ENCODE measurements at regions not wholly inside any gene's neighbourhood (a gene's known extent, or its start where the extent isn't known, plus 50 kb on each side); places are given as distances from the start of the nearest gene placed in this dataset.

- Histone ChIP-seq H3K4me1 (ENCODE audit: control insufficient read depth, insufficient read depth, low read length, poor library complexity, severe bottlenecking) (no peaks in the 10 kb centered on the region), H3K9me3 (ENCODE audit: control insufficient read depth, low read length) (no peaks in the 10 kb centered on the region), H3K36me3 (ENCODE audit: control insufficient read depth, insufficient read depth, low read length) (no peaks in the 10 kb centered on the region), H3K27ac (ENCODE audit: low read depth, low read length, severe bottlenecking) (no peak overlapping the region), H3K4me3 (ENCODE audit: extremely low read depth, insufficient read depth, low read length, poor library complexity, severe bottlenecking) (no peak overlapping the region)
- 87 to 92% methylated on average over 10 to 11 of the region's 11 CpGs for WGBS, 2 experiments (ENCODE audit: insufficient coverage in 2 of 2)
These were observed 547.2 kb downstream of the ZNF804A start for GRCh38 chr2:185145316-185146121.

GRCh38 chr2:185147361-185147760, 549.0 kb downstream of the ZNF804A start:
- H3K36me3 ChIP-seq (ENCODE audit: control insufficient read depth, insufficient read depth, low read length): no peaks in the 10 kb centered on the region
- H3K9me3 ChIP-seq (ENCODE audit: control insufficient read depth, low read length): no peaks in the 10 kb centered on the region
- H3K4me3 ChIP-seq (ENCODE audit: extremely low read depth, insufficient read depth, low read length, poor library complexity, severe bottlenecking): no peak overlapping the region
- H3K27ac ChIP-seq (ENCODE audit: low read depth, low read length, severe bottlenecking): no peak overlapping the region
- WGBS, 2 experiments (ENCODE audit: insufficient coverage in 2 of 2): no CpG with 5 or more reads among the region's 1 CpG
- no peaks in the 10 kb centered on the region for H3K4me1 ChIP-seq (ENCODE audit: control insufficient read depth, insufficient read depth, low read length, poor library complexity, severe bottlenecking)

- Histone ChIP-seq H3K9me3 (ENCODE audit: control insufficient read depth, low read length) (no peaks in the 10 kb centered on the region), H3K4me3 (ENCODE audit: extremely low read depth, insufficient read depth, low read length, poor library complexity, severe bottlenecking) (no peak overlapping the region), H3K36me3 (ENCODE audit: control insufficient read depth, insufficient read depth, low read length) (no peaks in the 10 kb centered on the region), H3K27ac (ENCODE audit: low read depth, low read length, severe bottlenecking) (no peak overlapping the region), H3K4me1 (ENCODE audit: control insufficient read depth, insufficient read depth, low read length, poor library complexity, severe bottlenecking) (no peaks in the 10 kb centered on the region)
- no CpG with 5 or more reads among the region's 3 CpGs for WGBS, 2 experiments (ENCODE audit: insufficient coverage in 2 of 2)
These were observed 553.9 kb downstream of the ZNF804A start for GRCh38 chr2:185152186-185152585.

GRCh38 chr2:185161701-185162100, 563.4 kb downstream of the ZNF804A start:
- Histone ChIP-seq H3K4me3 (ENCODE audit: extremely low read depth, insufficient read depth, low read length, poor library complexity, severe bottlenecking) (no peak overlapping the region), H3K36me3 (ENCODE audit: control insufficient read depth, insufficient read depth, low read length) (no peaks in the 10 kb centered on the region), H3K9me3 (ENCODE audit: control insufficient read depth, low read length) (no peaks in the 10 kb centered on the region), H3K27ac (ENCODE audit: low read depth, low read length, severe bottlenecking) (no peak overlapping the region), H3K4me1 (ENCODE audit: control insufficient read depth, insufficient read depth, low read length, poor library complexity, severe bottlenecking) (no peaks in the 10 kb centered on the region)
- WGBS, 2 experiments (ENCODE audit: insufficient coverage in 2 of 2): 75 to 93% methylated on average over 1 of the region's 2 CpGs

GRCh38 chr2:185174353-185174752, 564.3 kb upstream of the FSIP2 start:
- Histone ChIP-seq H3K9me3 (ENCODE audit: control insufficient read depth, low read length) (no peaks in the 10 kb centered on the region), H3K4me1 (ENCODE audit: control insufficient read depth, insufficient read depth, low read length, poor library complexity, severe bottlenecking) (no peaks in the 10 kb centered on the region), H3K36me3 (ENCODE audit: control insufficient read depth, insufficient read depth, low read length) (no peaks in the 10 kb centered on the region), H3K27ac (ENCODE audit: low read depth, low read length, severe bottlenecking) (no peak overlapping the region), H3K4me3 (ENCODE audit: extremely low read depth, insufficient read depth, low read length, poor library complexity, severe bottlenecking) (no peak overlapping the region)
- no CpG with 5 or more reads among the region's 1 CpG for WGBS, 2 experiments (ENCODE audit: insufficient coverage in 2 of 2)

GRCh38 chr2:185179743-185180142, 558.9 kb upstream of the FSIP2 start:
- H3K4me1 ChIP-seq (ENCODE audit: control insufficient read depth, insufficient read depth, low read length, poor library complexity, severe bottlenecking): no peaks in the 10 kb centered on the region
- no peak overlapping the region for H3K27ac ChIP-seq (ENCODE audit: low read depth, low read length, severe bottlenecking)
- no peaks in the 10 kb centered on the region for H3K36me3 ChIP-seq (ENCODE audit: control insufficient read depth, insufficient read depth, low read length)
- no peak overlapping the region for H3K4me3 ChIP-seq (ENCODE audit: extremely low read depth, insufficient read depth, low read length, poor library complexity, severe bottlenecking)
- H3K9me3 ChIP-seq (ENCODE audit: control insufficient read depth, low read length): no peaks in the 10 kb centered on the region
- no CpG with 5 or more reads among the region's 3 CpGs for WGBS, 2 experiments (ENCODE audit: insufficient coverage in 2 of 2)

- WGBS, 2 experiments (ENCODE audit: insufficient coverage in 2 of 2): 100% methylated on average over 1 of the region's 3 CpGs; no CpG with 5 or more reads in 1 of the 2 experiments
- no peak overlapping the region for H3K27ac ChIP-seq (ENCODE audit: low read depth, low read length, severe bottlenecking)
- H3K4me3 ChIP-seq (ENCODE audit: extremely low read depth, insufficient read depth, low read length, poor library complexity, severe bottlenecking): no peak overlapping the region
- H3K4me1 ChIP-seq (ENCODE audit: control insufficient read depth, insufficient read depth, low read length, poor library complexity, severe bottlenecking): no peaks in the 10 kb centered on the region
- H3K9me3 ChIP-seq (ENCODE audit: control insufficient read depth, low read length): no peaks in the 10 kb centered on the region
- no peaks in the 10 kb centered on the region for H3K36me3 ChIP-seq (ENCODE audit: control insufficient read depth, insufficient read depth, low read length)
These were observed 556.7 kb upstream of the FSIP2 start for GRCh38 chr2:185181901-185182300.

GRCh38 chr2:185185044-185185443, 553.6 kb upstream of the FSIP2 start:
- no peaks in the 10 kb centered on the region for H3K36me3 ChIP-seq (ENCODE audit: control insufficient read depth, insufficient read depth, low read length)
- H3K4me1 ChIP-seq (ENCODE audit: control insufficient read depth, insufficient read depth, low read length, poor library complexity, severe bottlenecking): no peaks in the 10 kb centered on the region
- WGBS, 2 experiments (ENCODE audit: insufficient coverage in 2 of 2): 90 to 97% methylated on average over 2 to 4 of the region's 4 CpGs
- no peaks in the 10 kb centered on the region for H3K9me3 ChIP-seq (ENCODE audit: control insufficient read depth, low read length)
- no peak overlapping the region for H3K27ac ChIP-seq (ENCODE audit: low read depth, low read length, severe bottlenecking)
- H3K4me3 ChIP-seq (ENCODE audit: extremely low read depth, insufficient read depth, low read length, poor library complexity, severe bottlenecking): no peak overlapping the region

GRCh38 chr2:185187421-185187820, 551.2 kb upstream of the FSIP2 start:
- Histone ChIP-seq H3K9me3 (ENCODE audit: control insufficient read depth, low read length) (no peaks in the 10 kb centered on the region), H3K27ac (ENCODE audit: low read depth, low read length, severe bottlenecking) (no peak overlapping the region), H3K4me3 (ENCODE audit: extremely low read depth, insufficient read depth, low read length, poor library complexity, severe bottlenecking) (no peak overlapping the region), H3K4me1 (ENCODE audit: control insufficient read depth, insufficient read depth, low read length, poor library complexity, severe bottlenecking) (no peaks in the 10 kb centered on the region), H3K36me3 (ENCODE audit: control insufficient read depth, insufficient read depth, low read length) (no peaks in the 10 kb centered on the region)
- whole genome bisulfite sequencing, 2 experiments (ENCODE audit: insufficient coverage in 2 of 2): 92 to 95% methylated on average over 2 to 3 of the region's 3 CpGs

GRCh38 chr2:185188656-185189055, 549.9 kb upstream of the FSIP2 start:
- no peak overlapping the region for H3K27ac ChIP-seq (ENCODE audit: low read depth, low read length, severe bottlenecking)
- no peaks in the 10 kb centered on the region for H3K36me3 ChIP-seq (ENCODE audit: control insufficient read depth, insufficient read depth, low read length)
- H3K9me3 ChIP-seq (ENCODE audit: control insufficient read depth, low read length): no peaks in the 10 kb centered on the region
- H3K4me1 ChIP-seq (ENCODE audit: control insufficient read depth, insufficient read depth, low read length, poor library complexity, severe bottlenecking): no peaks in the 10 kb centered on the region
- H3K4me3 ChIP-seq (ENCODE audit: extremely low read depth, insufficient read depth, low read length, poor library complexity, severe bottlenecking): no peak overlapping the region

GRCh38 chr2:185201063-185201462, 537.5 kb upstream of the FSIP2 start:
- Histone ChIP-seq H3K27ac (ENCODE audit: low read depth, low read length, severe bottlenecking) (no peak overlapping the region), H3K9me3 (ENCODE audit: control insufficient read depth, low read length) (no peaks in the 10 kb centered on the region), H3K4me1 (ENCODE audit: control insufficient read depth, insufficient read depth, low read length, poor library complexity, severe bottlenecking) (no peaks in the 10 kb centered on the region), H3K36me3 (ENCODE audit: control insufficient read depth, insufficient read depth, low read length) (no peaks in the 10 kb centered on the region), H3K4me3 (ENCODE audit: extremely low read depth, insufficient read depth, low read length, poor library complexity, severe bottlenecking) (no peak overlapping the region)
- no CpG with 5 or more reads among the region's 1 CpG for WGBS, 2 experiments (ENCODE audit: insufficient coverage in 2 of 2)

Measured in mesodermal cell (in vitro differentiated cells).